H9 (cell line): ENCODE measurements at regions not wholly inside any gene's neighbourhood (a gene's known extent, or its start where the extent isn't known, plus 50 kb on each side); places are given as distances from the start of the nearest gene placed in this dataset.

ENCODE experiments used
- DNase-seq: peaks from one replicate; pipeline ENCODE4 v3.0.0-alpha.2; 2017
- H2AFZ ChIP-seq: one replicate; pipeline ENCODE4 v1.6.1; 2013; ENCODE audit warnings: mild to moderate bottlenecking, low read length, control low read depth, moderate library complexity
- H2AK5ac ChIP-seq: 2 replicates; pipeline ENCODE4 v1.6.1; 2013; ENCODE audit warnings: low read length, control low read depth, mixed read lengths; ENCODE audit not compliant: insufficient read length
- H2BK120ac ChIP-seq: one replicate; pipeline ENCODE4 v1.6.1; 2013; ENCODE audit warnings: low read depth, mild to moderate bottlenecking, low read length, control low read depth, inconsistent platforms; ENCODE audit not compliant: poor library complexity, severe bottlenecking
- H2BK12ac ChIP-seq: 2 replicates; pipeline ENCODE4 v1.6.1; 2013; ENCODE audit warnings: low read length, control low read depth, mixed read lengths, low read depth; ENCODE audit not compliant: insufficient read length
- H2BK15ac ChIP-seq: 2 replicates; pipeline ENCODE4 v1.6.1; 2013; ENCODE audit warnings: low read depth, low read length, control low read depth
- H2BK20ac ChIP-seq: one replicate; pipeline ENCODE4 v1.6.1; 2013; ENCODE audit warnings: low read depth, mild to moderate bottlenecking, low read length, control low read depth, inconsistent platforms; ENCODE audit not compliant: poor library complexity, severe bottlenecking
- H2BK5ac ChIP-seq: 2 replicates; pipeline ENCODE4 v1.6.1; 2013; ENCODE audit warnings: low read length, control low read depth, mixed read lengths; ENCODE audit not compliant: insufficient read length
- H3K14ac ChIP-seq: 2 replicates; pipeline ENCODE4 v1.6.1; 2013; ENCODE audit warnings: low read length, control low read depth; ENCODE audit not compliant: insufficient read depth
- H3K18ac ChIP-seq: 2 replicates; pipeline ENCODE4 v1.6.1; 2013; ENCODE audit warnings: low read depth, mild to moderate bottlenecking, mixed read lengths, low read length, control low read depth; ENCODE audit not compliant: insufficient read length
- H3K23ac ChIP-seq: 2 replicates; pipeline ENCODE4 v1.6.1; 2013; ENCODE audit warnings: low read length, control low read depth, mixed read lengths, low read depth; ENCODE audit not compliant: insufficient read length
- H3K23me2 ChIP-seq: 2 replicates; pipeline ENCODE4 v1.6.1; 2013; ENCODE audit warnings: low read depth, mild to moderate bottlenecking, mixed read lengths, low read length, control low read depth; ENCODE audit not compliant: insufficient read length, poor library complexity, severe bottlenecking
- H3K27ac ChIP-seq: 2 replicates; pipeline ENCODE4 v1.5.1; 2013; ENCODE audit warnings: low read length, control low read depth, mixed read lengths, low read depth; ENCODE audit not compliant: insufficient read length
- H3K27me3 ChIP-seq: 2 replicates; pipeline ENCODE4 v1.6.1; 2013; ENCODE audit warnings: low read length, control low read depth, inconsistent platforms; ENCODE audit not compliant: insufficient read depth
- H3K4ac ChIP-seq: 2 replicates; pipeline ENCODE4 v1.6.1; 2013; ENCODE audit warnings: low read depth, mild to moderate bottlenecking, control low read depth, inconsistent platforms, low read length, moderate library complexity
- H3K4me1 ChIP-seq: 2 replicates; pipeline ENCODE4 v1.6.1; 2013; ENCODE audit warnings: low read length, control low read depth, inconsistent platforms; ENCODE audit not compliant: insufficient read depth
- H3K4me2 ChIP-seq: 2 replicates; pipeline ENCODE4 v1.6.1; 2013; ENCODE audit warnings: low read length, control low read depth, mixed read lengths; ENCODE audit not compliant: insufficient read length, insufficient read depth
- H3K56ac ChIP-seq: 2 replicates; pipeline ENCODE4 v1.6.1; 2013; ENCODE audit warnings: low read depth, mild to moderate bottlenecking, mixed read lengths, low read length, control low read depth; ENCODE audit not compliant: insufficient read length
- H3K79me1 ChIP-seq: 2 replicates; pipeline ENCODE4 v1.6.1; 2013; ENCODE audit warnings: low read depth, mild to moderate bottlenecking, moderate library complexity, low read length, control low read depth, inconsistent platforms; ENCODE audit not compliant: insufficient read depth, poor library complexity, severe bottlenecking
- H3K79me2 ChIP-seq: 2 replicates; pipeline ENCODE4 v1.6.1; 2013; ENCODE audit warnings: low read length, control low read depth, inconsistent platforms; ENCODE audit not compliant: insufficient read depth
- H3K9ac ChIP-seq: 2 replicates; pipeline ENCODE4 v1.6.1; 2013; ENCODE audit warnings: low read length, control low read depth, mixed read lengths; ENCODE audit not compliant: insufficient read length; ENCODE audit errors: extremely low read depth
- H3K9me3 ChIP-seq: one replicate; pipeline ENCODE4 v1.6.1; 2013; ENCODE audit warnings: low read depth, low read length, inconsistent platforms; ENCODE audit not compliant: control insufficient read depth
- H3T11ph ChIP-seq: one replicate; pipeline ENCODE4 v1.6.1; 2013; ENCODE audit warnings: mild to moderate bottlenecking, low read length, control low read depth, inconsistent platforms
- H4K20me1 ChIP-seq: one replicate; pipeline ENCODE4 v1.6.1; 2013; ENCODE audit not compliant: control insufficient read depth, insufficient read length, insufficient read depth
- H4K5ac ChIP-seq: 2 replicates; pipeline ENCODE4 v1.6.1; 2013; ENCODE audit warnings: low read depth, mild to moderate bottlenecking, mixed read lengths, low read length, control low read depth; ENCODE audit not compliant: insufficient read length
- H4K8ac ChIP-seq: replicated peaks from 2 replicates; pipeline ENCODE4 v1.6.1; 2013; ENCODE audit warnings: low read length, control low read depth, mixed read lengths, low read depth; ENCODE audit not compliant: insufficient read length
- H4K91ac ChIP-seq: 2 replicates; pipeline ENCODE4 v1.6.1; 2013; ENCODE audit warnings: low read depth, mild to moderate bottlenecking, moderate library complexity, mixed read lengths, low read length, control low read depth; ENCODE audit not compliant: insufficient read length
- H3K27ac Mint-ChIP-seq, 3 experiments: 2 replicates in 2 of 3; 3 replicates in 1 of 3; pipeline ENCODE4 v1.8.0; 2020 to 2021; ENCODE audit warnings: mixed read lengths in 3 of 3, mild to moderate bottlenecking in 1 of 3, moderate library complexity in 1 of 3
- H3K27me3 Mint-ChIP-seq: 2 replicates; pipeline ENCODE4 v1.8.0; 2021; ENCODE audit warnings: low read depth, mild to moderate bottlenecking, moderate library complexity, mixed read lengths
- H3K36me3 Mint-ChIP-seq, 3 experiments: 2 replicates in 2 of 3; 3 replicates in 1 of 3; pipeline ENCODE4 v1.8.0; 2020 to 2021; ENCODE audit warnings: low read depth in 3 of 3, mixed read lengths in 3 of 3; ENCODE audit not compliant: insufficient read depth in 1 of 3
- H3K4me1 Mint-ChIP-seq, 2 experiments: 2 replicates each; pipeline ENCODE4 v1.8.0; 2020; ENCODE audit warnings: mixed read lengths in 2 of 2
- H3K4me3 Mint-ChIP-seq, 2 experiments: 2 replicates in 1 of 2; 3 replicates in 1 of 2; pipeline ENCODE4 v1.8.0; 2020 to 2021; ENCODE audit warnings: mild to moderate bottlenecking in 2 of 2, mixed read lengths in 2 of 2, moderate library complexity in 1 of 2
- H3K9me3 Mint-ChIP-seq, 2 experiments: 2 replicates in 1 of 2; 3 replicates in 1 of 2; pipeline ENCODE4 v1.8.0; 2020; ENCODE audit warnings: mild to moderate bottlenecking in 2 of 2, mixed read lengths in 2 of 2, moderate library complexity in 1 of 2
- WGBS: extraction: QIAGEN DNeasy Blood & Tissue Kit; methylation state at CpG from one replicate; pipeline ENCODE4 v1.1.7; 2013; ENCODE audit warnings: missing lambda C conversion rate, low lambda C conversion rate, mixed read lengths; ENCODE audit not compliant: insufficient read length; ENCODE audit errors: extremely low coverage; 5-methylcytosine and 5-hydroxymethylcytosine counted together
- TF ChIP-seq, protein P1 (sequence below): fragments of 200-600 bp; sonication (generic); conservative IDR thresholded peaks from 3 replicates; pipeline ENCODE4 v1.8.0; 2021; ENCODE audit warnings: antibody characterized with exemption, mild to moderate bottlenecking

DNA sequence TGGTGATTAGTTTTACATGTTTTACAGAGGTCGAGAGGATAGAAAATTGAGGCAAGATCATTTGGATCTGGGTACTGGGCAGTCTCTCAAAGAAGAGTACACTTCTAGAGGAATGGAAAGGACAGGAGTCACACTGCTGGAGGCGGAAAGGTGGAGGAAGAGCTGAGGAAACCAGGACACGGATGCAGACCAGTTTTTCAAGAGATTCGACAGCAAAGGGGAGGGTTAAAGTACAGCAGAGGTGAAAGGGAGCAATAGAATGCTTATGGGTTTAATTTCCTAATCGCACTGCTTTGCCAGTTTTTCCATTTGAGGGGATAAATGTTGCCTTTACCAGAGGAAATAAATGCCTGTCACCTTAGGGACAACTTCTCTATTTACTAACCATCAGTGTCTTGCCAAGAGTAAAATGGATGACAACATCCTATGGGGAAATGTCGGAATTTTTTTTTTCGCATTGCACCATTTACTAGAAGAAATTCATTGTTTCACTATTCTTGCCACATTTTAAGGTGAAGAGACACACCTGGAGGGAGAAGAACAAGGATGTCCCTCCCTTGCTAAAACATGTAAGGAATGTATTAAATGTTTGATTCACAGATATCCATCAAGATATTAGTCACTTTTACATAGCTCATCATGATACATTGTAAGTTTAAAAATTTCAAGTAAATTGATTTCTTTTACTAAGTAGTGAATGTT is 226.6 kb downstream of the COL12A1 start:
- Mint-ChIP-seq H3K36me3 (no peaks in the 10 kb centered on the region), H3K9me3 (no peaks in the 10 kb centered on the region), H3K4me3 (no peak overlapping the region), H3K27ac (no peak overlapping the region), H3K4me1 (no peaks in the 10 kb centered on the region), H3K27me3 (no peaks in the 10 kb centered on the region)
- Histone ChIP-seq H2BK120ac (no peak overlapping the region), H4K5ac (no peak overlapping the region), H3K4me1 (no peaks in the 10 kb centered on the region), H3K79me2 (no peaks in the 10 kb centered on the region), H3K18ac (no peak overlapping the region), H3K4ac (no peak overlapping the region), H2AFZ (no peak overlapping the region), H3K27me3 (no peaks in the 10 kb centered on the region), H3K4me2 (no peak overlapping the region), H4K91ac (no peak overlapping the region), H2BK12ac (no peak overlapping the region), H3K14ac (no peak overlapping the region), H3K9me3 (no peaks in the 10 kb centered on the region), H2BK5ac (no peak overlapping the region), H3K56ac (no peak overlapping the region), H4K20me1 (no peaks in the 10 kb centered on the region), H3K27ac (no peak overlapping the region), H3K23ac (no peak overlapping the region), H2BK15ac (no peak overlapping the region), H3K79me1 (no peaks in the 10 kb centered on the region), H3T11ph (no peak overlapping the region), H3K9ac (no peak overlapping the region), H4K8ac (no peak overlapping the region), H3K23me2 (no peaks in the 10 kb centered on the region), H2AK5ac (no peak overlapping the region), H2BK20ac (no peak overlapping the region)
- DNase-seq, result no peak
- WGBS, result no CpG with 5 or more reads among the region's 7 CpGs
- TF ChIP-seq, protein P1, sequence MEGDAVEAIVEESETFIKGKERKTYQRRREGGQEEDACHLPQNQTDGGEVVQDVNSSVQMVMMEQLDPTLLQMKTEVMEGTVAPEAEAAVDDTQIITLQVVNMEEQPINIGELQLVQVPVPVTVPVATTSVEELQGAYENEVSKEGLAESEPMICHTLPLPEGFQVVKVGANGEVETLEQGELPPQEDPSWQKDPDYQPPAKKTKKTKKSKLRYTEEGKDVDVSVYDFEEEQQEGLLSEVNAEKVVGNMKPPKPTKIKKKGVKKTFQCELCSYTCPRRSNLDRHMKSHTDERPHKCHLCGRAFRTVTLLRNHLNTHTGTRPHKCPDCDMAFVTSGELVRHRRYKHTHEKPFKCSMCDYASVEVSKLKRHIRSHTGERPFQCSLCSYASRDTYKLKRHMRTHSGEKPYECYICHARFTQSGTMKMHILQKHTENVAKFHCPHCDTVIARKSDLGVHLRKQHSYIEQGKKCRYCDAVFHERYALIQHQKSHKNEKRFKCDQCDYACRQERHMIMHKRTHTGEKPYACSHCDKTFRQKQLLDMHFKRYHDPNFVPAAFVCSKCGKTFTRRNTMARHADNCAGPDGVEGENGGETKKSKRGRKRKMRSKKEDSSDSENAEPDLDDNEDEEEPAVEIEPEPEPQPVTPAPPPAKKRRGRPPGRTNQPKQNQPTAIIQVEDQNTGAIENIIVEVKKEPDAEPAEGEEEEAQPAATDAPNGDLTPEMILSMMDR, result no peak
